Retina (tissue), 1 donor: ENCODE measurements at regions not wholly inside any gene's neighbourhood (a gene's known extent, or its start where the extent isn't known, plus 50 kb on each side); places are given as distances from the start of the nearest gene placed in this dataset.
A peak's percentile ranks its signal among the peaks of the same experiment; 100 is the strongest.
"Not testable (repeated sequence)": the region's sequence is repeated elsewhere in the genome, so short reads cannot be mapped to it uniquely, and the experiment has no call there.

Source experiments
- DNase-seq: peaks from one replicate; pipeline ENCODE4 v3.0.0-alpha.2; 2016

DNA sequence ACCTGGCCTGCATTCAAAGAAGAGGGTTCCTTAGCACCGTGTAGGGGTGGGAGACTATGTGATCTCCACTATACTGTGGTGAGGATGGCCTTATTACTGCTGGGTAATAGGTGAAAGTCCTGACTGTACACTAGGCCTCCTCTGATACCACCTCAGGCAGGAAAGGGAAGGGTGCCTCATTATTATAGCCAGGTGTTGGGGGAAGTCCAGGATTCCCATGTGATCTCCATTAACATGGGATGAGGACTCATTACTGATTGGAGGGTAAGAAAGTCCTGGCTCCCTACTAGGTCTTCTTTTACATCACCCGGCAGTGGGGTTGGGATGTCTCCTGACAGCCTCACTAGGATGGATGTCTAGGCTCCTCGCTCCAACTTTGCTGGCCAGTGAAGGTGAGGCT is 252.1 kb downstream of the LRIG3 start:
- no peak for DNase-seq

- DNase-seq = no peak
Measured at GRCh38 chr12:58668871-58669270, 251.4 kb downstream of the LRIG3 start.

- no peak for DNase-seq
Measured at GRCh38 chr12:58670623-58671022, 249.7 kb downstream of the LRIG3 start.

DNA sequence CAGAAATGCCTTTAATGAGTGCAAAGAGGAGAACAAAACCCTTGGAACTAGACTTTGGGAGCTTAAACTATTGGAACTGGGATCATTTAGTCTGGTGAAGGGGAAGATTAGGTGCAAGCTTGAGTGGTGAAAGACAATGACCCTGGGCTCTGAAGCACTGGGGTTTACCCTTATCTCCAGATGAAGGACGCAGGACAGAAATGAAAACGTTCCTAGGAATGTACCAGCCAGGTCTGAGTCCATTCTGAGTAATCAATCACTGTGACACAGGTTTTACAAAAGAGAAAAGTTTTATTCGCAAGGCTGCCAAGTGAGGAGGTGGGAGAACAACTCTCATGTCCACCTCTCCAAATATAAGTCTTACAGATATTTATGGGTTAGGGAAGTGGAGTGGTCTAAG is 249.1 kb downstream of the LRIG3 start:
- no peak for DNase-seq

DNA sequence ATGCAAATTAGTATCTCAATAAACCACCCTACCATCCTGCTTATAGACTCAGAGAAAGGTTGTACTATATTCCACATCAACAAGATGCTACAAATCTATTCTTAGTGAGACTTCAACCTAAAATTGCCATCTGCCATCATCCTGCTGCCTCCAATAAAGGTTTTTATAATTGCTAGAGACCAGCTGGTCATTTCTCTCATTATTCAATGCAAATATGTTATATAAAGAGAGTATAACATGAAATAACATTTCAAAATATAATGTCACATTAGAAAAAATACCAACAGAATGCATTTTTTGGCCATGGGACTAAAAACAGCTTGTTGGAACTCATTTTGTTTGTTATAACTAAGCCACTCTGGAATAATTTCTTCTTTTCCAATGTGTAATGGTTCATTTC is 247.3 kb downstream of the LRIG3 start:
- DNase-seq = no peak

DNA sequence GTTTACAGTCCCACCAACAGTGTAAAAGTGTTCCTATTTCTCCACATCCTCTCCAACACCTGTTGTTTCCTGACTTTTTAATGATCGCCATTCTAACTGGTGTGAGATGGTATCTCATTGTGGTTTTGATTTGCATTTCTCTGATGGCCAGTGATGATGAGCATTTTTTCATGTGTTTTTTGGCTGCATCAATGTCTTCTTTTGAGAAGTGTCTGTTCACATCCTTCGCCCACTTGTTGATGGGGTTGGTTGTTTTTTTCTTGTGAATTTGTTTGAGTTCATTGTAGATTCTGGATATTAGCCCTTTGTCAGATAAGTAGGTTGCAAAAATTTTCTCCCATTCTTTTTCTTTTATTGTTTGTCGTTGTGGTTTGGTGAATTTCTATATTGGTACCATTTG is 242.5 kb downstream of the LRIG3 start:
- DNase-seq = not testable (repeated sequence)

GRCh38 chr12:58678753-58679152 is 241.6 kb downstream of the LRIG3 start:
- no peak for DNase-seq

DNA sequence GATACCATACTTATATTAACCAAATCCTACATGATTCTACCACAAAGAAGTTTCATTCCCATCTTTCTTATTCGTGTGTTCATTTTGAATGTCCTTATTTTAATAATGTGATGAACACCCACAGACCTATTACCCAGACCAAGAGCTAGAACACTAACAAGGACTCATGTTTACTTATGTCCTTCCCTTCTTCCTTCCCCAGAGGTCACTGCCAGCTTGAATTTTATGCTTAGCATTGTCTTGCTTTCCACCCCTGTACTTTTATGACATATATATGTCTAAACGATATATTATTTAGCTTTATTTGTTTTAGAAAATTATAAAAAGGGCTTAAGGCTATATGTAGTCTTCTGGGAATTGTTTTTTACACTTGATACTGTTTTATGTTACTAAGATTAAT is 238.6 kb downstream of the LRIG3 start:
- no peak for DNase-seq

DNA sequence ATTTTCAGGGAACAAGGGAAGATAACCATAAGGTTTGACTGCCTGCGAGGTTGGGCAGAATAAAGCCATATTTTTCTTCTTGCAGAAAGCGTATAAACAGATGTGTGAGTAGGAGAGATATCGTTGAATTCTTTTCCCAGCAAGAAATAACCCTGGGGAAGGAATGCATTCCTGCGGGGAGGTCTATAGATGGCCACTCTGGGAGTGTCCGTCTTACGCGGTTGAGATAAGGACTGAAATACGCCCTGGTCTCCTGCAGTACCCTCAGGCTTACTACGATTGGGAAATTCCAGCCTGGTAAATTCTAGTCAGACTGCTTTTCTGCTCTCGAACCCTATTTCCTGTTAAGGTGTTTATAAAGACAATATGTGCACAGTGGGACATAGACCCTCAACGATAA is 225.0 kb downstream of the LRIG3 start:
- no peak for DNase-seq

- peak; percentile 1 for DNase-seq
Measured at GRCh38 chr12:58701536-58701935, 218.8 kb downstream of the LRIG3 start.

DNA sequence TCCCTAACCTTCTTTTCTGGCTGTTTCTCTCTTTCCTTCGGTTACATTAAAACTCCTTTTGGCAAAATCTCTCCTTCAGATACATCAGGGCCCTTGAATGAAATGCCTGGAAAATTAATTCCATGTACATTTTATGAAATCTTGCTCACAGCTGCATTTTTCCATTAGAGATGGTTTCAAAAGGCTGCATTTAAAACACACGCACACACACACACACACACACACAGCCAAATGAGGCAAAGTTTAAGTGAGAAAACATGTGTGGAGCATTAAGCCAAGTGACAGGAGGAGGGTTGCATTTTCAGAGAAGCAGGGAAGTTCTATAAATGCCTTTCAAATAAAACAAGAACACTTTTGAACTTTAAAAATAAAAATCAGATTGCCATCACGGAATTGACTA is 216.4 kb downstream of the LRIG3 start:
- no peak for DNase-seq

DNA sequence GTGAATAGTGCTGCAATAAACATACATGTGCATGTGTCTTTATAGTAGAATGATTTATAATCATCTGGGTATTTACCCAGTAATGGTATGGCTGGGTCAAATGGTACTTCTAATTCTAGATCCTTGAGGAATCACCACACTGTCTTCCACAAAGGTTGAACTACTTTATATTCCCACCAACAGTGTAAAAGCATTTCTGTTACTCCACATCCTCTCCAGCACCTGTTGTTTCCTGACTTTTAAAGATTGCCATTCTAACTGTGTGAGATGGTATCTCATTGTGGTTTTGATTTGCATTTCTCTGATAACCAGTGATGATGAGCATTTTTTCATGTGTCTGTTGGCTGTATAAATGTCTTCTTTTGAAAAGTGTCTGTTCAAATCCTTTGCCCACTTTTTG is 215.5 kb downstream of the LRIG3 start:
- not testable (repeated sequence) for DNase-seq

GRCh38 chr12:58710901-58711300 is 209.4 kb downstream of the LRIG3 start:
- no peak for DNase-seq

DNA sequence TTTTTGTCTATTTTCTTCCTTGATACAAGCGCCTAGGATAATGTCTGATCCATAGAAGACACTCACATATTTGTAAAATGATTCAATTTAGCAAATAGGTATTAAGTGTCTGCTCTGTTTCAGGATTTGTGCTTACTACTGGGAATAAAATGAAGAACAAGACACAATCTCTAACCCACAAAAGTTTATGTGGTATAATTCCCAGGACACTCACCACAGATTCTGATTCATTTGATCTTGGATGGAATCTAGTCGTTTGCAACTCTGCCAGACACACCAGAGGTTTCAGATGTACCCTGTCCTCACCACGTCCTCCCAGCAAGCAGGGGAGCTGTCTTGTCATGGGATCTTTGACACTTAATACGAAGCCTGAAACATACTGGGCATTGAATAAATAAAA is 208.3 kb downstream of the LRIG3 start:
- no peak for DNase-seq

- DNase-seq = no peak
Measured at GRCh38 chr12:58712976-58713375, 207.3 kb downstream of the LRIG3 start.

DNA sequence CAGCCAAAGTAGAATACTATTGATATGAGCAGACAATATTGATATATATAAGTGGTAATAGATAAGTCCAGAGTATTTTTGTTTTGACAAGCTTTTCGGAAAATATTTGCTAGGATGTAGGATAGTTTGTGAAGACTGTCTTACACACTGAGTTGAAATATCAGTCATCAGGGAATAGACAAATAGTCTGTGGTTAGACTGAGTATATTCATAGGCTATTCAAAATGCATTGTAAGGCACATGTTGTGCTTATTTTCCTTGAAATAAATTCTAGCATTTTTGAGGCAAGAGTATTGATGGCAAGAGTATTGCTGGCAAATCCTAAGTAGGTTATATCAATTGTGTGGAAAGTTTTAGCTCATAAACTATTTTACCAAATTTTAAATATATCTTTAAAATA is 201.1 kb downstream of the LRIG3 start:
- no peak for DNase-seq

- no peak for DNase-seq
Measured at GRCh38 chr12:58720421-58720820, 199.9 kb downstream of the LRIG3 start.

GRCh38 chr12:58725400-58726105 is 194.8 kb downstream of the LRIG3 start:
- no peak for DNase-seq

DNA sequence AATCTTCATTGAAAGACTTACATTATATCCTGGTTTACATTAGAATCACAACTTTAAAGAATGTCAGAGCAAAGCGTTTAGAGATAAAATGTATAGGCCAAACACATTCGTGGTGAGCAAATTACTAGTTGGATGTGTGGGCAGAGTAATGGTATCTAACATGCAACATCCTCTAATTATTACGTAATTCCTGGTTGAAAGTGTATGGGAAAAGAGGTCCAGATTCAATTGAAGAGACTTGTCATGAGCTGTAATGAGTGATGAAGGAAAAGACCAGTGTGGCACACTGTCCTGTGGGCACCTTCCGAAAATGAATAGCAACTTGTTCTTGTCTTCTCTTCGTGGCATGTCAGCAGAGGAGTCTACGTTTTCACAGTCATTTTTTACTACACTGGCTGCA is 192.8 kb downstream of the LRIG3 start:
- no peak for DNase-seq

DNA sequence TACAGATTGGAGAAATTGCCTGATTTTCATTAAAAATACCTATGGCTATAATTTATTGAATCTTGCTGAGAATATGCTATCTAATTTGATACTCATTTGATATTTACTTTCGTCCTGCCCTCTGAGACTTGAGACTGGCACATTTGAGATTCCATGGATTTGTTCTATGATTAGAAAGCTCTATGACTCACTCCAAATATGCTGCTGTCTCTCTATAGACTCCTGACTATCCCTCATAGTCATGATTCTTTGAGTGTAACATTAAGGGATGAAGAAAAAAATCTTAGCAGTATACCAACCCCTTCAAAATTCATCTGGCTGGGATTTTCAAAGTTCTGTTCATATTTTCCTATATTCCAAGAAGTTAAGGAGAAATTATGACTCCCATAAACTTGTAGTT is 191.9 kb downstream of the LRIG3 start:
- no peak for DNase-seq

DNA sequence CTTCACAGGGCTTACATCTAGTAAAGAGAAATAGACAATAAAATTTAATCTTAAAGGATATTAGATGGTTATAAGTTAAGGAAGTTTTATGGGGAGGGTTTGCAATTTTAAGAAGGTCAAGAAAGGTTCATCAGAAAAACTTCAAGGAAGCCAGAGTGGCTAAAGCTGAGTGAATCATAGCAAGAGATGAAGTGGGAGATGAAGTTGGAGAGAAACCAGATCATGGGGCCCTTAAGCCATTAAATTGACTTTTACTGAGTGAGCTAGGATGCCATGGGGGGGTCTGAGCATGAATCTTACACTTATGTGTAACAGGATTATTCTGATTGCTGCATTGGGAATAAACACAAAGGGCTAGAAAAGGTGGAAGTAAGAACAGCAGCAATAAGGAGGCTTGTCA is 189.2 kb downstream of the LRIG3 start:
- no peak for DNase-seq

GRCh38 chr12:58732894-58733293 is 187.4 kb downstream of the LRIG3 start:
- DNase-seq = no peak

- DNase-seq = no peak
Measured at GRCh38 chr12:58741226-58741625, 179.1 kb downstream of the LRIG3 start.

- DNase-seq = no peak
Measured at GRCh38 chr12:58745348-58746125, 174.8 kb downstream of the LRIG3 start.

- no peak for DNase-seq
Measured at GRCh38 chr12:58747533-58747932, 172.8 kb downstream of the LRIG3 start.
